Natural killer cell (primary cell): ENCODE measurements at regions not wholly inside any gene's neighbourhood (a gene's known extent, or its start where the extent isn't known, plus 50 kb on each side); places are given as distances from the start of the nearest gene placed in this dataset.

Experiments used
- ATAC-seq, 3 donors: fragments of 150-1000 bp in 2 of 3; fragments of 200-7000 bp in 1 of 3; cut with Tn5 transposase; 1 replicate in 1 of 3; 2 replicates in 2 of 3; pipeline ENCODE4 v1.10.0; 2021; ENCODE audit warnings: mild to moderate bottlenecking in 2 of 3, moderate library complexity in 2 of 3
- DNase-seq, 2 donors: peaks; one replicate each; pipeline versions ENCODE4 v3.0.0 to v3.0.0-alpha.2; 2013 to 2021; ENCODE audit warnings: mixed read lengths in 1 of 2
- H3K27ac ChIP-seq: one replicate; pipeline ENCODE4 v1.5.1; 2013; ENCODE audit warnings: mild to moderate bottlenecking, low read length
- H3K27me3 ChIP-seq: one replicate; pipeline ENCODE4 v1.6.1; 2013; ENCODE audit warnings: low read length; ENCODE audit not compliant: control insufficient read depth, insufficient read depth
- H3K36me3 ChIP-seq: one replicate; pipeline ENCODE4 v1.6.1; 2013; ENCODE audit warnings: low read length; ENCODE audit not compliant: control insufficient read depth, insufficient read depth
- H3K4me1 ChIP-seq: one replicate; pipeline ENCODE4 v1.6.1; 2013; ENCODE audit warnings: low read length; ENCODE audit not compliant: control insufficient read depth, insufficient read depth
- H3K4me3 ChIP-seq: one replicate; pipeline ENCODE4 v1.5.1; 2013; ENCODE audit warnings: low read length
- H3K9me3 ChIP-seq: one replicate; pipeline ENCODE4 v1.6.1; 2013; ENCODE audit warnings: low read length; ENCODE audit not compliant: control insufficient read depth, insufficient read depth
- H3K27ac Mint-ChIP-seq, 2 donors: one replicate each; pipeline ENCODE4 v1.8.0; 2022; ENCODE audit warnings: mild to moderate bottlenecking in 2 of 2, mixed read lengths in 2 of 2, moderate library complexity in 1 of 2
- H3K27me3 Mint-ChIP-seq, 2 donors: one replicate each; pipeline ENCODE4 v1.8.0; 2022; ENCODE audit warnings: low read depth in 2 of 2, mixed read lengths in 2 of 2
- H3K36me3 Mint-ChIP-seq: one replicate; pipeline ENCODE4 v1.8.0; 2022; ENCODE audit warnings: mixed read lengths
- H3K4me1 Mint-ChIP-seq, 2 donors: one replicate each; pipeline ENCODE4 v1.8.0; 2022; ENCODE audit warnings: mixed read lengths in 2 of 2
- H3K4me3 Mint-ChIP-seq: one replicate; pipeline ENCODE4 v1.8.0; 2022; ENCODE audit warnings: mild to moderate bottlenecking, moderate library complexity, mixed read lengths
- H3K9me3 Mint-ChIP-seq, 2 donors: one replicate each; pipeline ENCODE4 v1.8.0; 2022; ENCODE audit warnings: mixed read lengths in 2 of 2
- CTCF ChIP-seq: fragments of 200-600 bp; IDR thresholded peaks from one replicate; pipeline ENCODE4 v1.8.0; 2022; ENCODE audit warnings: antibody characterized with exemption
- WGBS: methylation state at CpG from one replicate; pipeline ENCODE4 v1.1.7; 2013; ENCODE audit warnings: missing lambda C conversion rate; ENCODE audit not compliant: insufficient coverage; 5-methylcytosine and 5-hydroxymethylcytosine counted together
- intact Hi-C: fragments of 100-400 bp; cut with micrococcal nuclease; formaldehyde crosslinking; loops from one replicate; pipeline ENCODE4 v1.14.2; 2022

DNA sequence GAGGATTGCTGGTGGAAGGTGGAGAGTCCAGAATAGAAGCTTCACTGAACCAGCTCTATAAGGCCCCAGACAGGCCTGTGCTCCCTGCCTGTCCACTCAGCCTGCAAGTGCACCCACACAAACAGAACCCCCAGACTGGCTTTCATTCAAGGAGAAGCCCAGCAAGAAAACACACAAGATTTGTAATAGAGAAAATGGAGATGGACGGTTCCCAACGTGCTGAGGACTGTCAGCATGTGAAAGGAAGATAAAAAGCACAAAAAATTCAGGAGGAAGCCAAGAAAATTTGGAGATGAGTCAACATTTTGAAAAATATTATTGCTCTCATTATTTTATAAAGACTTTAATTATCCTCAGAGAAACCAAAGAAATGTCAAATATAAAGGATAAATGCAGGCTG lies 218.2 kb upstream of the SLC10A2 start:
- peaks cover 12% of the 10 kb centered on the region for H3K4me1 ChIP-seq
- 88% methylated on average over 2 of the region's 2 CpGs for WGBS
- no peaks in the 10 kb centered on the region for H3K9me3 ChIP-seq
- TF ChIP-seq CTCF = no peak
- H3K27me3 Mint-ChIP-seq = no peaks in the 10 kb centered on the region
- no peak overlapping the region for H3K27ac Mint-ChIP-seq
- no peaks in the 10 kb centered on the region for H3K36me3 ChIP-seq
- H3K4me1 Mint-ChIP-seq = peaks cover 25 to 28% of the 10 kb centered on the region in 2 donors
- intact Hi-C loops = no loop called here
- H3K27ac ChIP-seq = no peak overlapping the region
- peaks cover 5% of the 10 kb centered on the region in 2 donors for H3K9me3 Mint-ChIP-seq
- no peaks in the 10 kb centered on the region for H3K36me3 Mint-ChIP-seq
- DNase-seq (no peak), ATAC-seq (no peak)
- no peak overlapping the region for H3K4me3 ChIP-seq
- no peaks in the 10 kb centered on the region for H3K27me3 ChIP-seq
- no peak overlapping the region for H3K4me3 Mint-ChIP-seq

DNA sequence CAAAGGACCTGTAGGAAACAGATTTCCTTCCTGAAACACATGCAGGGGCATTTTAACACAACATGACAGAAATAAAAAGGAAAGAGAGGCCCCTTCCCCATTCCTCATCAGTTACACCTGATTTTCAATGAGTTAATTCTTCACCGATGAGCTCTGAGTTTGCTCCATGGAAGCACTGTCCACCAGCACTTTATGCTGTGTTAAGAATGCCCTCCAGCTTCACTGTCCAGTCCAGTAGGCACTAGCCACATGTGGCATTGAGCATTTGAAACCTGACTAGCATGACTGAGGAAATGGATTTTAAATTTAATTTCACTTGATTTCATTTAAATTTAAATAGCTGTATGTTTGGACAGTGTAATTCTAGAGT lies 217.2 kb upstream of the SLC10A2 start:
- peak overlapping the region in 1 of 2 donors; percentile 40 for H3K27ac Mint-ChIP-seq
- peaks cover 16 to 18% of the 10 kb centered on the region in 2 donors for H3K4me1 Mint-ChIP-seq
- Histone ChIP-seq H3K9me3 (no peaks in the 10 kb centered on the region), H3K4me3 (no peak overlapping the region), H3K36me3 (no peaks in the 10 kb centered on the region), H3K4me1 (peaks cover 12% of the 10 kb centered on the region), H3K27me3 (no peaks in the 10 kb centered on the region), H3K27ac (no peak overlapping the region)
- no peaks in the 10 kb centered on the region for H3K27me3 Mint-ChIP-seq
- H3K9me3 Mint-ChIP-seq = peaks cover 5% of the 10 kb centered on the region in 2 donors
- intact Hi-C loops = no loop called here
- DNase-seq (no peak), ATAC-seq (no peak)
- H3K4me3 Mint-ChIP-seq = peak overlapping the region; percentile 39
- H3K36me3 Mint-ChIP-seq = no peaks in the 10 kb centered on the region
- no peak for TF ChIP-seq CTCF
- WGBS = 28% methylated on average over 1 of the region's 1 CpG

- peaks cover 5% of the 10 kb centered on the region in 2 donors for H3K9me3 Mint-ChIP-seq
- H3K27ac Mint-ChIP-seq = peak overlapping the region; percentile 19 to 40
- ATAC-seq (peak in 1 of 3 donors; percentile 62), DNase-seq (no peak)
- peak overlapping the region; percentile 39 for H3K4me3 Mint-ChIP-seq
- no peak overlapping the region for H3K4me3 ChIP-seq
- intact Hi-C loops = no loop called here
- peaks cover 8% of the 10 kb centered on the region for H3K4me1 ChIP-seq
- 26% methylated on average over 14 of the region's 14 CpGs for WGBS
- TF ChIP-seq CTCF = no peak
- no peak overlapping the region for H3K27ac ChIP-seq
- H3K4me1 Mint-ChIP-seq = peaks cover 10 to 11% of the 10 kb centered on the region in 2 donors
- H3K27me3 ChIP-seq = no peaks in the 10 kb centered on the region
- H3K36me3 Mint-ChIP-seq = no peaks in the 10 kb centered on the region
- H3K36me3 ChIP-seq = no peaks in the 10 kb centered on the region
- H3K9me3 ChIP-seq = no peaks in the 10 kb centered on the region
- H3K27me3 Mint-ChIP-seq = no peaks in the 10 kb centered on the region
These were observed 216.6 kb upstream of the SLC10A2 start for GRCh38 chr13:103282571-103283450.
